ENCODE measurements at regions not wholly inside any gene's neighbourhood (a gene's known extent, or its start where the extent isn't known, plus 50 kb on each side); places are given as distances from the start of the nearest gene placed in this dataset.

DNA sequence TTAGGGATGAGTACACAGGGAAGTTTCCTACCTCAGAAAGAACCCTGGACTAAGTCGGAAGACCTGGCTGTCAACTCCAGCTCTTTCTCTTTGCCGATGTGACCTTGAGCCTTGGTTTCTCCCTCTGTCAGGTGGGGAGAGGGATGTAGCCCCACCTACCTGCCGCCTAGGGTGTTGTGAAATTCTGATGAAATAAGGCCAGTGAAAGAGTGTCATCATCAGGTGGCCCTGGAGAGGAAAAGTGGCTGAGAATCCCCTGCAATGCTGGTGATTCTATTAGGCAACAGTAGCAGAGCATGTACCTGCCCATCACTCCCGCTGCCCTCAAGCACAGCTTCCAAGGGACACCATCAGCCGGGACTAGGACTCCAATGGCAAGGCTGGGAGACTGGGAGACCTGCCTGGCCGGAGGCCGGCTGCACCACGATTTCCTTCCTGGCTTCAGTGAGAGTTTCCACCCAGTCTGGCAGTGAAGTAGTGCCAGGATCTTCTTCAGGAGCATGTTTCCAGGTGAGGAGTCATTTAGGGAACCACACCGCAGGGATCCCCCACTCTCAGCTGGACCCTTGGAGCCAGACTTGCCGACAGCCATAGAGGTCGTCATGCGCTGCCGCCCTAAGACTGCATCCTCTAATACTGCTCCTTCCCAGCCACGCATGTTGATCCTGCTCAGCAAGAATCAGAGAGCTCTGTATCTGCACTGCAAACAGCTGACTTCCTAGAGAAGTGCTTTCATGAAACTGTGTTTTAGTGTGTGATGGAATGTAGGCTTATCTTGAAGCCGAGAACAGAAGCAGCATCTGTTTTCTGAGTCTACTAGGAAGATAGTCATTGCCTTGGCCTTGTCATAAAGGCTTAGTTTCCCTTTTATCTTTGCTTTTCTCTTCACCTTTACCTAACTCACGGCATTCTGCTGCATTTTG, 88.0 kb upstream of the F3 start:
- Histone ChIP-seq H3K36me3 (ENCODE audit: control insufficient read depth, insufficient read depth, low read length) (no peaks in the 10 kb centered on the region), H3K27me3 (ENCODE audit: control insufficient read depth, insufficient read depth, low read length) (no peaks in the 10 kb centered on the region), H3K4me1 (ENCODE audit: control insufficient read depth, insufficient read depth, low read length) (peaks cover 8% of the 10 kb centered on the region; the same call in 1 of the 2 replicates), H3K9ac (ENCODE audit: low read depth, low read length) (no peak overlapping the region), H3K4me3 (ENCODE audit: low read depth, low read length) (no peak overlapping the region), H3K9me3 (ENCODE audit: control insufficient read depth, insufficient read depth, low read length) (no peaks in the 10 kb centered on the region), H3K27ac (ENCODE audit: low read depth, low read length) (no peak overlapping the region)

- H3K4me1 ChIP-seq (ENCODE audit: control insufficient read depth, insufficient read depth, low read length) = peaks cover 18% of the 10 kb centered on the region
- no peak overlapping the region for H3K9ac ChIP-seq (ENCODE audit: low read depth, low read length)
- no peak overlapping the region for H3K27ac ChIP-seq (ENCODE audit: low read depth, low read length)
- H3K27me3 ChIP-seq (ENCODE audit: control insufficient read depth, insufficient read depth, low read length) = no peaks in the 10 kb centered on the region
- no peaks in the 10 kb centered on the region for H3K9me3 ChIP-seq (ENCODE audit: control insufficient read depth, insufficient read depth, low read length)
- no peaks in the 10 kb centered on the region for H3K36me3 ChIP-seq (ENCODE audit: control insufficient read depth, insufficient read depth, low read length)
- no peak overlapping the region for H3K4me3 ChIP-seq (ENCODE audit: low read depth, low read length)
Observed at GRCh38 chr1:94628499-94628843, 86.9 kb upstream of the F3 start.

GRCh38 chr1:94627771-94628498, 86.4 kb upstream of the F3 start:
- Histone ChIP-seq H3K4me3 (ENCODE audit: low read depth, low read length) (no peak overlapping the region), H3K9ac (ENCODE audit: low read depth, low read length) (no peak overlapping the region), H3K27me3 (ENCODE audit: control insufficient read depth, insufficient read depth, low read length) (no peaks in the 10 kb centered on the region), H3K27ac (ENCODE audit: low read depth, low read length) (no peak overlapping the region), H3K4me1 (ENCODE audit: control insufficient read depth, insufficient read depth, low read length) (peaks cover 23% of the 10 kb centered on the region), H3K36me3 (ENCODE audit: control insufficient read depth, insufficient read depth, low read length) (no peaks in the 10 kb centered on the region), H3K9me3 (ENCODE audit: control insufficient read depth, insufficient read depth, low read length) (no peaks in the 10 kb centered on the region)

DNA sequence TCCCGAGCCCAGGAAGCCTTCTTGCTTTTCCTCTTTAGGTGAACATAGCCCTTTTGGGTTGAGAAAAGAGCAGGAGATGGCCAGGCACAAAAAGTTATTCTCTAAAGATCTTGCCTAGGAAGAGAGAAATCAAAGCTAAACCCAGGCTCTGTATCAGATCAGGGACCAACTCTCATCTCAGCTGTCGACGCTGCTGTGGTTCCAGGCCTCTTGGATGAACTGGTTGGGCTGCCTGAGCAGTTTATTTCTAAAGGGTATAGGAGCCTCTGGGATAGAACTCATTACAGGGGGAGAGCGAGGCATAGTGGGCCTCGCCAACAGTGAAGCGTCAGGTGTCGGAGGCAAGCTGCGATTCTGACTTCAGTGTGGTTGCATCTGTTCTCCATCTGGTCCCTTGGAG, 82.6 kb upstream of the F3 start:
- H3K27me3 ChIP-seq (ENCODE audit: control insufficient read depth, insufficient read depth, low read length) = no peaks in the 10 kb centered on the region
- no peaks in the 10 kb centered on the region for H3K36me3 ChIP-seq (ENCODE audit: control insufficient read depth, insufficient read depth, low read length)
- no peaks in the 10 kb centered on the region for H3K9me3 ChIP-seq (ENCODE audit: control insufficient read depth, insufficient read depth, low read length)
- no peak overlapping the region; the same call in 1 of the 2 replicates for H3K9ac ChIP-seq (ENCODE audit: low read depth, low read length)
- peaks cover 28% of the 10 kb centered on the region for H3K4me1 ChIP-seq (ENCODE audit: control insufficient read depth, insufficient read depth, low read length)
- peak overlapping the region; percentile 43 for H3K27ac ChIP-seq (ENCODE audit: low read depth, low read length)
- H3K4me3 ChIP-seq (ENCODE audit: low read depth, low read length) = 0 out of 2 replicates have a peak overlapping the region, but pooled peaks have one; percentile 6

GRCh38 chr1:94623560-94624148, 82.1 kb upstream of the F3 start:
- no peak overlapping the region for H3K9ac ChIP-seq (ENCODE audit: low read depth, low read length)
- H3K9me3 ChIP-seq (ENCODE audit: control insufficient read depth, insufficient read depth, low read length) = no peaks in the 10 kb centered on the region
- H3K27ac ChIP-seq (ENCODE audit: low read depth, low read length) = peak overlapping the region; percentile 43
- peaks cover 28% of the 10 kb centered on the region for H3K4me1 ChIP-seq (ENCODE audit: control insufficient read depth, insufficient read depth, low read length)
- 0 out of 2 replicates have a peak overlapping the region, but pooled peaks have one; percentile 6 for H3K4me3 ChIP-seq (ENCODE audit: low read depth, low read length)
- H3K27me3 ChIP-seq (ENCODE audit: control insufficient read depth, insufficient read depth, low read length) = no peaks in the 10 kb centered on the region
- no peaks in the 10 kb centered on the region for H3K36me3 ChIP-seq (ENCODE audit: control insufficient read depth, insufficient read depth, low read length)

DNA sequence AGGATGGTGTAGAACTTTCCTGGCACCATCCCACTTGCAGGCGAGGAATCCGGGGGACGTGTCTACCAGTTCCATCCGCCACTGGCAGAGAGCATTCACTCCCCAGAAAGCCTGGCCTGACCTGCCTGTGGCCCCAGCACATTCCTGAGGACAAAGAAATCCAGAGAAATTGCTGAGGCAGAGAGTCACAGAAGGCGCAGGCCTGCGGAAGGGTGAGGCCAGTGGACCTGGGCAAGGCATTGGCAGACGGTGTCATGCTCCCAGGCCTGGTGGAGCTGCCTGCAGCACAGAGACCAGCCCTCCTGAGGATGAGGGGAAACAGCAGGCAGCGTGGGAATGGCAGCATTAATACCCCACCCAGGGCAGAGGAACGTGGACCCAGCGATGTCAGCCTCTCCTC, 81.2 kb upstream of the F3 start:
- Histone ChIP-seq H3K9me3 (ENCODE audit: control insufficient read depth, insufficient read depth, low read length) (no peaks in the 10 kb centered on the region), H3K27me3 (ENCODE audit: control insufficient read depth, insufficient read depth, low read length) (no peaks in the 10 kb centered on the region), H3K9ac (ENCODE audit: low read depth, low read length) (no peak overlapping the region), H3K36me3 (ENCODE audit: control insufficient read depth, insufficient read depth, low read length) (no peaks in the 10 kb centered on the region), H3K27ac (ENCODE audit: low read depth, low read length) (no peak overlapping the region), H3K4me1 (ENCODE audit: control insufficient read depth, insufficient read depth, low read length) (peaks cover 30% of the 10 kb centered on the region), H3K4me3 (ENCODE audit: low read depth, low read length) (no peak overlapping the region)

DNA sequence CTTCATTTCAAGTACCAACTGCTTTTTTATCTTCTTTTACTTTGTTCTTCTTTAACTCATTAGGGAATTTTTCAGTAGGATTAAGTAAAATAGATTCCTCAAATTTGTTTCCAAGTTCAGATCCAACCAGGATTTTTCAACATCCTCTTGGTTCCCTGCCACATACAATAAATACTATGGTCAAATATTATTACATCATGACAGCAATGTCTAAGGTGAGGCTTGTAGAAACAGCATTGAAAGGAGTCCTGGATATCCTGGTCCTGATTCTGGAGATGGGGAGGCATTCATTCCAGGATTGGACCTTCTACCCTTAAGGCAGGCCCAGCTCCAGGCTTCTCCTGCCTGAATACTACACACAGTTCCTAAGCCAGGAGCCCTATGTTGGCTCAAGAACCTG, 80.2 kb upstream of the F3 start:
- Histone ChIP-seq H3K4me3 (ENCODE audit: low read depth, low read length) (no peak overlapping the region), H3K9me3 (ENCODE audit: control insufficient read depth, insufficient read depth, low read length) (no peaks in the 10 kb centered on the region), H3K27ac (ENCODE audit: low read depth, low read length) (no peak overlapping the region), H3K27me3 (ENCODE audit: control insufficient read depth, insufficient read depth, low read length) (no peaks in the 10 kb centered on the region), H3K36me3 (ENCODE audit: control insufficient read depth, insufficient read depth, low read length) (no peaks in the 10 kb centered on the region), H3K9ac (ENCODE audit: low read depth, low read length) (no peak overlapping the region), H3K4me1 (ENCODE audit: control insufficient read depth, insufficient read depth, low read length) (peaks cover 32% of the 10 kb centered on the region)

DNA sequence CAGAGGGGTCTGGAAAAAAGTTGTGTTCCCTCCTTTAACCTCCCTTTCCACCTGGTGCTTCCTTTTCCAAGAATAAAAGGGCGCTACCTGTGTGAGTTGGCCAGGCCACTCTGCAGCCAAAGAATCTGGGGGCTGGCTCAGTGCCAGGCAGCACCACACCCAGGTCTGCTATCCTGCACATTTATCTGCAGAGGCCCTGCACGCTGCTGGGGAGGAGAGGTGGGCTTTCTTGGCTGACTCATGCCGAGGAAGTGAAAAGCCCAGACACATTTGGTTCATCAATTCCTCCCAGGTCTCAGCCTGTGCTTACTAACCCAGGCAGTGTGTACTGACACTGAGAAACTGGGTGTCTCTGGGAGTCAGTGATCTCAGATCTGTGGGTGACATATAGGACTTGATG, 79.8 kb upstream of the F3 start:
- no peaks in the 10 kb centered on the region for H3K9me3 ChIP-seq (ENCODE audit: control insufficient read depth, insufficient read depth, low read length)
- H3K9ac ChIP-seq (ENCODE audit: low read depth, low read length) = no peak overlapping the region
- H3K27ac ChIP-seq (ENCODE audit: low read depth, low read length) = no peak overlapping the region
- H3K36me3 ChIP-seq (ENCODE audit: control insufficient read depth, insufficient read depth, low read length) = no peaks in the 10 kb centered on the region
- H3K4me1 ChIP-seq (ENCODE audit: control insufficient read depth, insufficient read depth, low read length) = peaks cover 36% of the 10 kb centered on the region
- no peaks in the 10 kb centered on the region for H3K27me3 ChIP-seq (ENCODE audit: control insufficient read depth, insufficient read depth, low read length)
- H3K4me3 ChIP-seq (ENCODE audit: low read depth, low read length) = no peak overlapping the region

DNA sequence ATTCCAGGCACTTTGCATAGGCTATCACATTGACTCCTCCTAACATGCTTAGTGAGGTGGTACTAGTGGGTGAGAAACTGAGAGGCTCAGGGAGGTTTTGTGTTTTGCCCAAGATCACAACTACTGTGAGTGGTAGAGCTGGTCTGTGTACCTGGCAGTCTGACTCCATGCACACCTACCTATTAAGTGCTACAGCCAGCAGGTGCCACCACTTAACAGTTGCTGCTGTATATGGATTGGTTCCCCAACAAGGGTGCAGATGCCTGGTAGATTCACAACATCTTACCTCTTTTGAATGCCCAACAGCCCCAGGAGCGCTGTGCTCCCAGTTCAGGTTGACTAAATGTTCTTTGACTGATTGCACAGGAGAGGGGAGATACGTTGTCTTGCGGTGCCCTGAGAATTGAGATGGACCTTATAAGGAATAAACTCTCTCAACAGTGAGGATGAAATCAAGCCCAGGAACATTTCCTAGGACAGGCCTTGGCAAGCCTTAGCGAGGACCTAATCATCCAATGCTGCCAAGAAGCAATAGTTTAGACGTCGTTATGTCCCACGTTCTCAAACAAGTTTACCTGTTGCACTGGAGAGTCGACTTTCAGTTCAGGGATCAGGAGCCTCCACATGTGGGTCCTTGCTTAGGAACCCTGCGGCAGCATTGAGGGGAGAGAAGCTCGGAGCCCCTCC, 78.9 kb upstream of the F3 start:
- peaks cover 38% of the 10 kb centered on the region for H3K4me1 ChIP-seq (ENCODE audit: control insufficient read depth, insufficient read depth, low read length)
- no peaks in the 10 kb centered on the region for H3K9me3 ChIP-seq (ENCODE audit: control insufficient read depth, insufficient read depth, low read length)
- no peaks in the 10 kb centered on the region for H3K27me3 ChIP-seq (ENCODE audit: control insufficient read depth, insufficient read depth, low read length)
- H3K27ac ChIP-seq (ENCODE audit: low read depth, low read length) = no peak overlapping the region
- no peaks in the 10 kb centered on the region for H3K36me3 ChIP-seq (ENCODE audit: control insufficient read depth, insufficient read depth, low read length)
- H3K9ac ChIP-seq (ENCODE audit: low read depth, low read length) = no peak overlapping the region
- no peak overlapping the region for H3K4me3 ChIP-seq (ENCODE audit: low read depth, low read length)

DNA sequence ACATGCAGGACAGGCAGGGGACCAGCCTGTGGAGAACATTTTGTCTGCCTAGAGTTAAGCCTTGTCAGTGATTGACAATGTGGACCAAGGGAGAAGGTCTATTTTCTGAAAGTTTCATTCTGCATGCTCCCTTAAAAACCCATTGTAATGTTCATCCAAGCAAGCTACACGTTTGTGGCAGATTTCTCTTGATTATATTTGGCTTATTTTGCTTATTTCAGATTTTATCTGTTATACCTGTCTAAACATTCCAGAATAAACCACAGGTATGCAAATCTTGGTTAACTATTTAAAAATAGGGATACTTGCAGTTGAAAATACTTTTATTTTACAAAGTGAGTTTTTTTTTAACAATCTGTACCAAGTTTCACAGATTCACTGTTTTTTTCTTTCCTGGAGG, 78.2 kb upstream of the F3 start:
- H3K9me3 ChIP-seq (ENCODE audit: control insufficient read depth, insufficient read depth, low read length) = no peaks in the 10 kb centered on the region
- no peak overlapping the region for H3K9ac ChIP-seq (ENCODE audit: low read depth, low read length)
- no peak overlapping the region for H3K27ac ChIP-seq (ENCODE audit: low read depth, low read length)
- H3K4me1 ChIP-seq (ENCODE audit: control insufficient read depth, insufficient read depth, low read length) = peaks cover 31% of the 10 kb centered on the region
- H3K4me3 ChIP-seq (ENCODE audit: low read depth, low read length) = no peak overlapping the region
- H3K27me3 ChIP-seq (ENCODE audit: control insufficient read depth, insufficient read depth, low read length) = no peaks in the 10 kb centered on the region
- no peaks in the 10 kb centered on the region for H3K36me3 ChIP-seq (ENCODE audit: control insufficient read depth, insufficient read depth, low read length)

Measured in HUES48 (cell line).